ENCODE measurements at regions not wholly inside any gene's neighbourhood (a gene's known extent, or its start where the extent isn't known, plus 50 kb on each side); places are given as distances from the start of the nearest gene placed in this dataset.

DNA sequence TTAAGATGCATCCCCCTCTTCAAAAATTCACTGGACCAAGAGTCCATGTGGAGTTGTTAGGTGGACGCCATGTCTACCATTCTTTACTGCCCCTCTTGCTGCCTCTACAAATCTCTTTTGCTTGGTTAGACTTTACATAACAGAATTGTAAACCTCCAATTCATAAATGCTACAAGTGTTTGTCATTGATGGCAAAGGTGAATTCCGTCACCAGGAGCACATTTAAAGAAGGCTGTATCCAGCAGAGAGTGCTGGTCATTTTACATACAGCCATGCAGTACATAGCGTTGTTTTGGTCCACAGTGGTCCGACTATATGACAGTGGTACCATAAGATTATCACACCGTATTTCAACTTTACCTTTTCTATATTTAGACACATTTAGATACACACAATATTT lies 274.5 kb downstream of the MYCN start:
- H2BK120ac ChIP-seq (ENCODE audit: low read depth, low read length) = no peak overlapping the region
- H2BK15ac ChIP-seq (ENCODE audit: low read depth, low read length) = no peak overlapping the region
- H3K79me1 ChIP-seq (ENCODE audit: low read depth in 1 of 2, low read length in 2 of 2) = no peaks in the 10 kb centered on the region
- H3K9me3 ChIP-seq (ENCODE audit: control insufficient read depth, insufficient read depth, low read length) = peaks cover 24% of the 10 kb centered on the region
- H2BK20ac ChIP-seq (ENCODE audit: low read depth, low read length) = no peak overlapping the region
- WGBS, 2 experiments (ENCODE audit: extremely low coverage in 2 of 2, insufficient read length in 1 of 2) = no CpG with 5 or more reads among the region's 5 CpGs
- no peak overlapping the region for H2AK9ac ChIP-seq (replicated peaks; ENCODE audit: low read depth, low read length, poor library complexity)
- dilution Hi-C loops (cut with HindIII; ENCODE audit: low sequenced_read_pairs, unreplicated experiment) = no loop called here
- no peak overlapping the region for H3K14ac ChIP-seq (replicated peaks; ENCODE audit: low read depth, low read length)
- H3K4me1 ChIP-seq (ENCODE audit: control insufficient read depth, insufficient read depth, low read length) = no peaks in the 10 kb centered on the region
- H2AFZ ChIP-seq (replicated peaks; ENCODE audit: low read length, poor library complexity) = no peak overlapping the region
- H4K20me1 ChIP-seq (ENCODE audit: insufficient read depth, low read length) = no peaks in the 10 kb centered on the region
- BruUV-seq (replicated peaks) = no TSS peak
- H4K8ac ChIP-seq (ENCODE audit: low read depth in 2 of 2, low read length in 2 of 2) = no peak overlapping the region
- ATAC-seq (ENCODE audit: low read depth) (no peak), DNase-seq (no peak)
- H3K9me1 ChIP-seq (ENCODE audit: insufficient read depth, low read length) = no peaks in the 10 kb centered on the region
- H2AK5ac ChIP-seq (ENCODE audit: low read depth, low read length) = no peak overlapping the region
- no peak overlapping the region for H3K56ac ChIP-seq (ENCODE audit: extremely low read depth, insufficient read depth, low read length)
- no peaks in the 10 kb centered on the region for H3K27me3 ChIP-seq (ENCODE audit: control insufficient read depth, insufficient read depth, low read length)
- TF ChIP-seq POLR2A (IDR thresholded peaks at IDR 0.05; ENCODE audit: low read depth, low read length) (no peak), SMC3 (IDR thresholded peaks at IDR 0.05; ENCODE audit: low read depth, low read length) (no peak), CEBPB (IDR thresholded peaks at IDR 0.05; ENCODE audit: low read depth, low read length) (no peak), MAZ (IDR thresholded peaks at IDR 0.05; ENCODE audit: borderline replicate concordance, low read depth, low read length) (no peak), RCOR1 (IDR thresholded peaks at IDR 0.05; ENCODE audit: insufficient replicate concordance, low read length) (no peak), RAD21 (IDR thresholded peaks at IDR 0.05; ENCODE audit: low read length) (no peak), FOS (IDR thresholded peaks at IDR 0.05; ENCODE audit: low read depth, low read length) (no peak)
- TF ChIP-seq, protein P1, sequence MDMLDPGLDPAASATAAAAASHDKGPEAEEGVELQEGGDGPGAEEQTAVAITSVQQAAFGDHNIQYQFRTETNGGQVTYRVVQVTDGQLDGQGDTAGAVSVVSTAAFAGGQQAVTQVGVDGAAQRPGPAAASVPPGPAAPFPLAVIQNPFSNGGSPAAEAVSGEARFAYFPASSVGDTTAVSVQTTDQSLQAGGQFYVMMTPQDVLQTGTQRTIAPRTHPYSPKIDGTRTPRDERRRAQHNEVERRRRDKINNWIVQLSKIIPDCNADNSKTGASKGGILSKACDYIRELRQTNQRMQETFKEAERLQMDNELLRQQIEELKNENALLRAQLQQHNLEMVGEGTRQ (IDR thresholded peaks at IDR 0.05; ENCODE audit: low read depth, low read length) = no peak
- no peak overlapping the region for H3K4ac ChIP-seq (ENCODE audit: low read depth, low read length)
- no peak overlapping the region for H3K18ac ChIP-seq (ENCODE audit: low read depth, low read length)
- H4K91ac ChIP-seq (ENCODE audit: insufficient read depth, low read depth, low read length) = no peak overlapping the region
- in situ Hi-C loops (cut with MboI; ENCODE audit: low sequenced_read_pairs) = no loop called here
- no peak overlapping the region for H3K23ac ChIP-seq (ENCODE audit: low read depth, low read length)
- H3K27ac ChIP-seq (ENCODE audit: insufficient read depth, low read length) = no peak overlapping the region
- no peak overlapping the region for H3K9ac ChIP-seq (ENCODE audit: low read depth, low read length)
- POLR2A ChIA-PET (ENCODE audit: unreplicated experiment) = no interaction called here
- intact Hi-C loops (cut with micrococcal nuclease) = no loop called here
- H3K36me3 ChIP-seq (ENCODE audit: control insufficient read depth, insufficient read depth, low read length) = no peaks in the 10 kb centered on the region
- H2BK5ac ChIP-seq (ENCODE audit: low read depth, low read length, poor library complexity, severe bottlenecking) = no peak overlapping the region
- no peak overlapping the region for H3K4me2 ChIP-seq (ENCODE audit: low read depth, low read length)
- no peak overlapping the region for H3K4me3 ChIP-seq (ENCODE audit: insufficient read depth, low read depth, low read length)
- CTCF ChIA-PET = no interaction called here
- H4K5ac ChIP-seq (ENCODE audit: low read depth, low read length) = no peak overlapping the region

Measured in IMR-90 (cell line).